Astrocyte (in vitro differentiated cells and primary cell): ENCODE measurements at regions not wholly inside any gene's neighbourhood (a gene's known extent, or its start where the extent isn't known, plus 50 kb on each side); places are given as distances from the start of the nearest gene placed in this dataset.

Experiments
- DNase-seq: peaks from one replicate; pipeline ENCODE4 v3.0.0-alpha.2; 2010; ENCODE audit warnings: low read depth
- FAIRE-seq: peaks from 2 replicates; lab custom pipeline; 2011; peaks lifted over from hg19 to GRCh38; lab: Jason Lieb, UNC
- H2AFZ ChIP-seq: 2 replicates; pipeline ENCODE4 v1.6.0; 2012; ENCODE audit warnings: low read depth, low read length, inconsistent platforms
- H3K27ac ChIP-seq: 2 replicates; pipeline ENCODE4 v1.5.1; 2011; ENCODE audit warnings: low read depth, low read length, inconsistent platforms
- H3K27me3 ChIP-seq: 2 replicates; pipeline ENCODE4 v1.6.0; 2011; ENCODE audit warnings: low read length, inconsistent platforms; ENCODE audit not compliant: insufficient read depth
- H3K36me3 ChIP-seq: 2 replicates; pipeline ENCODE4 v1.5.1; 2011; ENCODE audit warnings: low read length, inconsistent platforms; ENCODE audit not compliant: insufficient read depth
- H3K4me1 ChIP-seq: 2 replicates; pipeline ENCODE4 v1.5.1; 2011; ENCODE audit warnings: low read length, inconsistent platforms; ENCODE audit not compliant: insufficient read depth
- H3K4me2 ChIP-seq: 2 replicates; pipeline ENCODE4 v1.6.0; 2012; ENCODE audit warnings: low read length, inconsistent platforms
- H3K4me3 ChIP-seq: 2 replicates; pipeline ENCODE4 v1.5.1; 2011; ENCODE audit warnings: low read depth, mild to moderate bottlenecking, low read length, inconsistent platforms; ENCODE audit not compliant: insufficient read depth
- H3K79me2 ChIP-seq: 2 replicates; pipeline ENCODE4 v1.6.0; 2012; ENCODE audit warnings: mild to moderate bottlenecking, low read length, inconsistent platforms; ENCODE audit not compliant: insufficient read depth
- H3K9ac ChIP-seq: 2 replicates; pipeline ENCODE4 v1.6.0; 2012; ENCODE audit warnings: mild to moderate bottlenecking, low read length, inconsistent platforms
- H3K9me3 ChIP-seq: 2 replicates; pipeline ENCODE4 v1.5.1; 2012; ENCODE audit warnings: low read depth, mild to moderate bottlenecking, low read length, inconsistent platforms; ENCODE audit not compliant: insufficient read depth
- H4K20me1 ChIP-seq: 2 replicates; pipeline ENCODE4 v1.6.0; 2012; ENCODE audit warnings: low read length, inconsistent platforms; ENCODE audit not compliant: insufficient read depth
- H3K27ac Mint-ChIP-seq: one replicate; pipeline ENCODE4 v1.8.0; 2021; ENCODE audit warnings: mild to moderate bottlenecking, mixed read lengths; ENCODE audit not compliant: unreplicated experiment
- H3K27me3 Mint-ChIP-seq: one replicate; pipeline ENCODE4 v1.8.0; 2021; ENCODE audit warnings: low read depth, mixed read lengths; ENCODE audit not compliant: unreplicated experiment
- H3K36me3 Mint-ChIP-seq: one replicate; pipeline ENCODE4 v1.8.0; 2021; ENCODE audit warnings: low read depth, mixed read lengths; ENCODE audit not compliant: unreplicated experiment
- H3K4me1 Mint-ChIP-seq: one replicate; pipeline ENCODE4 v1.8.0; 2021; ENCODE audit warnings: low read depth, mixed read lengths; ENCODE audit not compliant: unreplicated experiment
- H3K4me3 Mint-ChIP-seq: one replicate; pipeline ENCODE4 v1.8.0; 2021; ENCODE audit warnings: mild to moderate bottlenecking, moderate library complexity, mixed read lengths; ENCODE audit not compliant: unreplicated experiment
- H3K9me3 Mint-ChIP-seq: one replicate; pipeline ENCODE4 v1.8.0; 2021; ENCODE audit warnings: mild to moderate bottlenecking, mixed read lengths; ENCODE audit not compliant: unreplicated experiment
- CTCF ChIP-seq: IDR thresholded peaks from 2 replicates; pipeline ENCODE4 v1.5.1; 2011; ENCODE audit warnings: low read depth, mild to moderate bottlenecking, inconsistent platforms, low read length, moderate library complexity; ENCODE audit not compliant: insufficient read depth
- EZH2 ChIP-seq: IDR thresholded peaks from 2 replicates; pipeline ENCODE4 v1.6.1; 2012; ENCODE audit warnings: mild to moderate bottlenecking, low read length, inconsistent platforms; ENCODE audit not compliant: insufficient read depth

- peaks cover 39% of the 10 kb centered on the region for H3K27me3 Mint-ChIP-seq
- H3K36me3 Mint-ChIP-seq = peaks cover 2% of the 10 kb centered on the region
- H3K9me3 Mint-ChIP-seq = peaks cover 6% of the 10 kb centered on the region
- no peak overlapping the region for H3K4me3 Mint-ChIP-seq
- no peaks in the 10 kb centered on the region for H3K79me2 ChIP-seq
- H3K27ac ChIP-seq = no peak overlapping the region
- TF ChIP-seq CTCF = no peak
- TF ChIP-seq EZH2 = no peak
- no peaks in the 10 kb centered on the region for H3K4me1 ChIP-seq
- no peak overlapping the region for H2AFZ ChIP-seq
- no peaks in the 10 kb centered on the region for H4K20me1 ChIP-seq
- H3K9ac ChIP-seq = no peak overlapping the region
- DNase-seq (no peak), FAIRE-seq (no peak)
- no peak overlapping the region for H3K4me2 ChIP-seq
- H3K4me3 ChIP-seq = no peak overlapping the region
- no peaks in the 10 kb centered on the region for H3K27me3 ChIP-seq
- H3K36me3 ChIP-seq = no peaks in the 10 kb centered on the region
- no peaks in the 10 kb centered on the region for H3K4me1 Mint-ChIP-seq
- H3K9me3 ChIP-seq = no peaks in the 10 kb centered on the region
- no peak overlapping the region for H3K27ac Mint-ChIP-seq
These were observed 241.0 kb upstream of the POU3F1 start for GRCh38 chr1:38287547-38287946.

DNA sequence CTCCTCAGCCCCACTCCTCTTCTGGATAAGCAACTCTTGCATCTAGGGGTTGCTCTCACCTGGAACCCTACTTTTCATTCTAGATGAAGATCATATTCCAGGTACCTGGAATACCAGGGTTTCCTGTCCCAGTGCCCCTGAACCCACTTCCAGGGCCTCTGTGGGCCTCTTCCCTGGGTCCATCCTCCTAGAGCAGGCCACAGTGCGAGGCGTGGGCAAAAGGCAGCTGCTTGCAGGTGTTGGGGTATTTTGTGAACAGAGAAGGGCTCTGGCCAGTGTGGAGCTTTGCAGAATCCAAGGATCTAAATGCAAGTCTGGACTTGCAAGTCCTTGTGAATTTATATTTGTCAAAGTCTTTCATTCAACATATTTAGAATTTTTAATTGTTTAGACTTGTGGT, 240.4 kb upstream of the POU3F1 start:
- no peaks in the 10 kb centered on the region for H3K36me3 ChIP-seq
- H3K9ac ChIP-seq = no peak overlapping the region
- Mint-ChIP-seq H3K4me3 (no peak overlapping the region), H3K9me3 (peaks cover 5% of the 10 kb centered on the region), H3K27ac (no peak overlapping the region), H3K36me3 (peaks cover 2% of the 10 kb centered on the region), H3K4me1 (no peaks in the 10 kb centered on the region), H3K27me3 (peaks cover 37% of the 10 kb centered on the region)
- no peak for DNase-seq
- no peaks in the 10 kb centered on the region for H3K27me3 ChIP-seq
- no peak overlapping the region for H2AFZ ChIP-seq
- H3K9me3 ChIP-seq = no peaks in the 10 kb centered on the region
- FAIRE-seq = no peak
- no peak overlapping the region for H3K27ac ChIP-seq
- no peak for TF ChIP-seq CTCF
- TF ChIP-seq EZH2 = no peak
- H3K4me3 ChIP-seq = no peak overlapping the region
- H3K79me2 ChIP-seq = no peaks in the 10 kb centered on the region
- no peaks in the 10 kb centered on the region for H4K20me1 ChIP-seq
- H3K4me1 ChIP-seq = no peaks in the 10 kb centered on the region
- no peak overlapping the region for H3K4me2 ChIP-seq

- Histone ChIP-seq H3K9me3 (no peaks in the 10 kb centered on the region), H3K36me3 (no peaks in the 10 kb centered on the region), H3K27me3 (no peaks in the 10 kb centered on the region), H3K4me2 (no peak overlapping the region), H3K79me2 (no peaks in the 10 kb centered on the region), H3K4me3 (no peak overlapping the region), H3K27ac (no peak overlapping the region), H2AFZ (no peak overlapping the region), H3K9ac (no peak overlapping the region), H3K4me1 (no peaks in the 10 kb centered on the region), H4K20me1 (no peaks in the 10 kb centered on the region)
- Mint-ChIP-seq H3K4me1 (no peaks in the 10 kb centered on the region), H3K9me3 (peaks cover 5% of the 10 kb centered on the region), H3K27me3 (peaks cover 31% of the 10 kb centered on the region), H3K36me3 (peaks cover 2% of the 10 kb centered on the region), H3K27ac (no peak overlapping the region), H3K4me3 (no peak overlapping the region)
- no peak for DNase-seq
- no peak for FAIRE-seq
- no peak for TF ChIP-seq CTCF
- TF ChIP-seq EZH2 = no peak
These were observed 239.4 kb upstream of the POU3F1 start for GRCh38 chr1:38285807-38286530.
